GM10248 (cell line): ENCODE measurements at regions not wholly inside any gene's neighbourhood (a gene's known extent, or its start where the extent isn't known, plus 50 kb on each side); places are given as distances from the start of the nearest gene placed in this dataset.

Source experiments
- CTCF ChIA-PET: fragments of 300-600 bp; sonication (Branson Sonifier 250); formaldehyde crosslinking; extraction: SDS; loops from one replicate; lab custom pipeline; 2021; ENCODE audit warnings: antibody characterized with exemption; lab: Yijun Ruan, JAX
- POLR2A ChIA-PET: fragments of 350-650 bp; sonication (Branson Sonifier 250); formaldehyde crosslinking; extraction: SDS; loops from one replicate; lab custom pipeline; 2020; ENCODE audit warnings: antibody characterized with exemption; lab: Yijun Ruan, JAX
- DNase-seq: peaks from one replicate; pipeline ENCODE4 v3.0.0; 2012; ENCODE audit errors: extremely low spot score
- CTCF ChIP-seq: IDR thresholded peaks from 2 replicates; pipeline ENCODE4 v1.5.1; 2012; ENCODE audit warnings: mild to moderate bottlenecking, low read depth; ENCODE audit errors: extremely low read depth, missing control alignments, control extremely low read depth

GRCh38 chr17:14014657-14015056 lies 54.6 kb upstream of the COX10 start:
- POLR2A ChIA-PET, result no interaction called here
- DNase-seq, result no peak
- TF ChIP-seq CTCF, result no peak
- CTCF ChIA-PET, result no interaction called here

GRCh38 chr17:14015271-14015670 lies 54.0 kb upstream of the COX10 start:
- ChIA-PET CTCF (no interaction called here), POLR2A (no interaction called here)

GRCh38 chr17:14016858-14017257 lies 52.4 kb upstream of the COX10 start:
- POLR2A ChIA-PET, result no interaction called here
- TF ChIP-seq CTCF, result no peak
- DNase-seq, result no peak
- CTCF ChIA-PET, result interaction anchor here (1.0 kb wide), 1 partner anchor 11 kb away, joined by 4 read pairs; no protein-coding TSS in a partner anchor

More at GRCh38 chr17:14015271-14015670, 54.0 kb upstream of the COX10 start:
- no peak for TF ChIP-seq CTCF
- no peak for DNase-seq

- CTCF ChIA-PET, result no interaction called here
- POLR2A ChIA-PET, result no interaction called here
- TF ChIP-seq CTCF, result no peak
- DNase-seq, result no peak
Observed at GRCh38 chr17:14019186-14019956, 49.9 kb upstream of the COX10 start.
